ENCODE measurements at regions not wholly inside any gene's neighbourhood (a gene's known extent, or its start where the extent isn't known, plus 50 kb on each side); places are given as distances from the start of the nearest gene placed in this dataset.

- FAIRE-seq = no peak
Measured at GRCh38 chr2:64249426-64249825, 105.2 kb upstream of the PELI1 start.

GRCh38 chr2:64250063-64250462, 105.8 kb upstream of the PELI1 start:
- no peak for TF ChIP-seq EZH2 (IDR thresholded peaks at IDR 0.05; ENCODE audit: low read length)
- TF ChIP-seq, protein P1, sequence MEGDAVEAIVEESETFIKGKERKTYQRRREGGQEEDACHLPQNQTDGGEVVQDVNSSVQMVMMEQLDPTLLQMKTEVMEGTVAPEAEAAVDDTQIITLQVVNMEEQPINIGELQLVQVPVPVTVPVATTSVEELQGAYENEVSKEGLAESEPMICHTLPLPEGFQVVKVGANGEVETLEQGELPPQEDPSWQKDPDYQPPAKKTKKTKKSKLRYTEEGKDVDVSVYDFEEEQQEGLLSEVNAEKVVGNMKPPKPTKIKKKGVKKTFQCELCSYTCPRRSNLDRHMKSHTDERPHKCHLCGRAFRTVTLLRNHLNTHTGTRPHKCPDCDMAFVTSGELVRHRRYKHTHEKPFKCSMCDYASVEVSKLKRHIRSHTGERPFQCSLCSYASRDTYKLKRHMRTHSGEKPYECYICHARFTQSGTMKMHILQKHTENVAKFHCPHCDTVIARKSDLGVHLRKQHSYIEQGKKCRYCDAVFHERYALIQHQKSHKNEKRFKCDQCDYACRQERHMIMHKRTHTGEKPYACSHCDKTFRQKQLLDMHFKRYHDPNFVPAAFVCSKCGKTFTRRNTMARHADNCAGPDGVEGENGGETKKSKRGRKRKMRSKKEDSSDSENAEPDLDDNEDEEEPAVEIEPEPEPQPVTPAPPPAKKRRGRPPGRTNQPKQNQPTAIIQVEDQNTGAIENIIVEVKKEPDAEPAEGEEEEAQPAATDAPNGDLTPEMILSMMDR (optimal IDR thresholded peaks at IDR 0.05 in 1 of 3, IDR thresholded peaks at IDR 0.05 in 1 of 3, conservative IDR thresholded peaks at IDR 0.05 in 1 of 3; ENCODE audit: extremely low read depth in 1 of 3, insufficient read depth in 2 of 3, low read length in 3 of 3) = no peak
- Histone ChIP-seq H3K4me2 (ENCODE audit: control insufficient read depth, extremely low read depth, insufficient read depth, low read depth, low read length) (no peak overlapping the region), H4K20me1 (ENCODE audit: control insufficient read depth, extremely low read depth, insufficient read depth, low read length) (no peaks in the 10 kb centered on the region), H2AFZ (ENCODE audit: control insufficient read depth, low read length) (no peak overlapping the region), H3K79me2 (ENCODE audit: control insufficient read depth, insufficient read depth, low read length) (no peaks in the 10 kb centered on the region), H3K27me3 (ENCODE audit: control insufficient read depth, extremely low read depth, insufficient read depth, low read length) (no peaks in the 10 kb centered on the region), H3K36me3 (ENCODE audit: control insufficient read depth in 2 of 2, extremely low read depth in 1 of 2, insufficient read depth in 2 of 2, low read length in 2 of 2) (no peaks in the 10 kb centered on the region), H3K9ac (ENCODE audit: control insufficient read depth, extremely low read depth, insufficient read depth, low read length) (no peak overlapping the region), H3K4me3 (ENCODE audit: control insufficient read depth in 2 of 3, extremely low read depth in 1 of 3, insufficient read depth in 2 of 3, low read depth in 1 of 3, low read length in 3 of 3) (no peak overlapping the region), H3K27ac (ENCODE audit: control insufficient read depth, insufficient read depth, low read length) (no peak overlapping the region), H3K4me1 (ENCODE audit: control insufficient read depth, extremely low read depth, insufficient read depth, low read length) (no peaks in the 10 kb centered on the region), H3K9me1 (ENCODE audit: control insufficient read depth, extremely low read depth, insufficient read depth, low read length) (no peaks in the 10 kb centered on the region), H3K9me3 (ENCODE audit: control insufficient read depth, low read depth, low read length) (no peaks in the 10 kb centered on the region)
- dilution Hi-C loops (cut with MboI; ENCODE audit: extremely low pct_ligation_motif_present, low sequenced_read_pairs) = no loop called here
- no peak for FAIRE-seq
- no peak for DNase-seq (ENCODE audit: low read depth, low spot score)

More at GRCh38 chr2:64249426-64249825, 105.2 kb upstream of the PELI1 start:
- Histone ChIP-seq H4K20me1 (ENCODE audit: control insufficient read depth, extremely low read depth, insufficient read depth, low read length) (no peaks in the 10 kb centered on the region), H3K36me3 (ENCODE audit: control insufficient read depth in 2 of 2, extremely low read depth in 1 of 2, insufficient read depth in 2 of 2, low read length in 2 of 2) (no peaks in the 10 kb centered on the region), H3K9me3 (ENCODE audit: control insufficient read depth, low read depth, low read length) (no peaks in the 10 kb centered on the region), H3K79me2 (ENCODE audit: control insufficient read depth, insufficient read depth, low read length) (no peaks in the 10 kb centered on the region), H3K27ac (ENCODE audit: control insufficient read depth, insufficient read depth, low read length) (no peak overlapping the region), H3K9ac (ENCODE audit: control insufficient read depth, extremely low read depth, insufficient read depth, low read length) (no peak overlapping the region), H3K4me1 (ENCODE audit: control insufficient read depth, extremely low read depth, insufficient read depth, low read length) (peaks cover 4% of the 10 kb centered on the region), H3K4me3 (ENCODE audit: control insufficient read depth in 2 of 3, extremely low read depth in 1 of 3, insufficient read depth in 2 of 3, low read depth in 1 of 3, low read length in 3 of 3) (no peak overlapping the region), H3K9me1 (ENCODE audit: control insufficient read depth, extremely low read depth, insufficient read depth, low read length) (no peaks in the 10 kb centered on the region), H2AFZ (ENCODE audit: control insufficient read depth, low read length) (no peak overlapping the region), H3K27me3 (ENCODE audit: control insufficient read depth, extremely low read depth, insufficient read depth, low read length) (no peaks in the 10 kb centered on the region), H3K4me2 (ENCODE audit: control insufficient read depth, extremely low read depth, insufficient read depth, low read depth, low read length) (no peak overlapping the region)
- no peak for DNase-seq (ENCODE audit: low read depth, low spot score)
- dilution Hi-C loops (cut with MboI; ENCODE audit: extremely low pct_ligation_motif_present, low sequenced_read_pairs) = no loop called here
- TF ChIP-seq, protein P1 (optimal IDR thresholded peaks at IDR 0.05 in 1 of 3, IDR thresholded peaks at IDR 0.05 in 1 of 3, conservative IDR thresholded peaks at IDR 0.05 in 1 of 3; ENCODE audit: extremely low read depth in 1 of 3, insufficient read depth in 2 of 3, low read length in 3 of 3) = no peak
- TF ChIP-seq EZH2 (IDR thresholded peaks at IDR 0.05; ENCODE audit: low read length) = no peak
